ENCODE measurements at regions not wholly inside any gene's neighbourhood (a gene's known extent, or its start where the extent isn't known, plus 50 kb on each side); places are given as distances from the start of the nearest gene placed in this dataset.

- no peak for TF ChIP-seq ZNF462 (CRISPR knock-in tag; IDR thresholded peaks at IDR 0.05)
- TF ChIP-seq ZNF114 (CRISPR knock-in tag; IDR thresholded peaks at IDR 0.05): no peak
- no peak for TF ChIP-seq POLR2AphosphoS5 (IDR thresholded peaks at IDR 0.05; ENCODE audit: low read depth)
- no peak for TF ChIP-seq CREB1 (CRISPR knock-in tag; IDR thresholded peaks at IDR 0.05; ENCODE audit: low read depth)
- TF ChIP-seq CTCF (conservative IDR thresholded peaks at IDR 0.05; ENCODE audit: low read depth in 2 of 2): no peak
- no peak for TF ChIP-seq JUNB (IDR thresholded peaks at IDR 0.05; ENCODE audit: unreplicated experiment)
- TF ChIP-seq EZH2 (IDR thresholded peaks at IDR 0.05; ENCODE audit: low read depth, unreplicated experiment): no peak
These were observed 172.7 kb upstream of the MTNR1B start (continued) for GRCh38 chr11:92796744-92797143.

GRCh38 chr11:92797874-92798273, 171.6 kb upstream of the MTNR1B start:
- H3K4me3 ChIP-seq: no peak overlapping the region
- no peak overlapping the region for H2AFZ ChIP-seq
- DNase-seq (ENCODE audit: low spot score) (no peak), ATAC-seq (no peak)
- H3F3A ChIP-seq (replicated peaks; ENCODE audit: low read depth): no peaks in the 10 kb centered on the region
- H3K4me3 Mint-ChIP-seq: no peak overlapping the region
- H3K27me3 Mint-ChIP-seq (ENCODE audit: insufficient read depth, low read depth, poor library complexity): no peaks in the 10 kb centered on the region
- peaks cover 57% of the 10 kb centered on the region for H3K36me3 Mint-ChIP-seq (ENCODE audit: low read depth)
- H3K9me3 Mint-ChIP-seq: no peaks in the 10 kb centered on the region
- peaks cover 19% of the 10 kb centered on the region for H3K4me1 ChIP-seq (ENCODE audit: insufficient read depth)
- H3K4me1 Mint-ChIP-seq: peaks cover 30% of the 10 kb centered on the region
- H3K36me3 ChIP-seq (ENCODE audit: insufficient read depth): no peaks in the 10 kb centered on the region
- H3K27me3 ChIP-seq (ENCODE audit: insufficient read depth): no peaks in the 10 kb centered on the region
- no peaks in the 10 kb centered on the region for H3K79me2 ChIP-seq (replicated peaks; ENCODE audit: insufficient read depth)
- no peak overlapping the region for H3K4me2 ChIP-seq
- H4K20me1 ChIP-seq (replicated peaks; ENCODE audit: insufficient read depth): no peaks in the 10 kb centered on the region
- no peak overlapping the region for H3K27ac ChIP-seq (ENCODE audit: low read depth)
- no peak overlapping the region for H3K27ac Mint-ChIP-seq
- peaks cover 20% of the 10 kb centered on the region for H3K9me2 ChIP-seq (ENCODE audit: insufficient read depth)
- TF ChIP-seq POLR2AphosphoS5 (IDR thresholded peaks at IDR 0.05; ENCODE audit: low read depth) (no peak), CREB1 (CRISPR knock-in tag; IDR thresholded peaks at IDR 0.05; ENCODE audit: low read depth) (no peak), REST (IDR thresholded peaks at IDR 0.05; ENCODE audit: unreplicated experiment) (no peak), JUNB (IDR thresholded peaks at IDR 0.05; ENCODE audit: unreplicated experiment) (no peak), NANOG (IDR thresholded peaks at IDR 0.05; ENCODE audit: borderline replicate concordance) (no peak), EZH2phosphoT487 (IDR thresholded peaks at IDR 0.05; ENCODE audit: unreplicated experiment) (no peak), ETS1 (IDR thresholded peaks at IDR 0.05) (no peak), EZH2 (IDR thresholded peaks at IDR 0.05; ENCODE audit: low read depth, unreplicated experiment) (no peak), ZNF331 (CRISPR knock-in tag; IDR thresholded peaks at IDR 0.05; ENCODE audit: low read depth) (no peak)

Measured in GM23338 (cell line).